EL (cell line): ENCODE measurements at regions not wholly inside any gene's neighbourhood (a gene's known extent, or its start where the extent isn't known, plus 50 kb on each side); places are given as distances from the start of the nearest gene placed in this dataset.

Experiments
- DNase-seq: peaks from one replicate; pipeline ENCODE4 v3.0.0-alpha.2; 2016

GRCh38 chr21:21730512-21730911 lies 732.3 kb downstream of the NCAM2 start:
- peak; percentile 13 for DNase-seq

- DNase-seq, result no peak
These were observed 733.4 kb downstream of the NCAM2 start for GRCh38 chr21:21731626-21732025.

GRCh38 chr21:21734088-21734487 lies 735.9 kb downstream of the NCAM2 start:
- no peak for DNase-seq

- no peak for DNase-seq
These were observed 739.0 kb downstream of the NCAM2 start for GRCh38 chr21:21737186-21737585.

GRCh38 chr21:21740207-21740606 lies 742.0 kb downstream of the NCAM2 start:
- DNase-seq, result peak; percentile 68

- peak; percentile 53 for DNase-seq
These were observed 752.1 kb downstream of the NCAM2 start for GRCh38 chr21:21750124-21750825.

GRCh38 chr21:21751286-21751685 lies 753.1 kb downstream of the NCAM2 start:
- no peak for DNase-seq

- DNase-seq, result no peak
These were observed 764.6 kb downstream of the NCAM2 start for GRCh38 chr21:21762855-21763254.

GRCh38 chr21:21764281-21764680 lies 766.1 kb downstream of the NCAM2 start:
- no peak for DNase-seq

GRCh38 chr21:21767276-21767675 lies 769.1 kb downstream of the NCAM2 start:
- DNase-seq, result no peak

GRCh38 chr21:21788591-21788990 lies 790.4 kb downstream of the NCAM2 start:
- no peak for DNase-seq

- DNase-seq, result no peak
These were observed 803.7 kb downstream of the NCAM2 start for GRCh38 chr21:21801921-21802320.

GRCh38 chr21:21806711-21807597 lies 808.7 kb downstream of the NCAM2 start:
- DNase-seq, result no peak

GRCh38 chr21:21807598-21807903 lies 809.3 kb downstream of the NCAM2 start:
- no peak for DNase-seq

GRCh38 chr21:21813289-21813688 lies 815.1 kb downstream of the NCAM2 start:
- no peak for DNase-seq

GRCh38 chr21:21813934-21814333 lies 815.7 kb downstream of the NCAM2 start:
- DNase-seq, result no peak

GRCh38 chr21:21816778-21817177 lies 818.6 kb downstream of the NCAM2 start:
- no peak for DNase-seq

GRCh38 chr21:21818898-21819297 lies 820.7 kb downstream of the NCAM2 start:
- no peak for DNase-seq

GRCh38 chr21:21828130-21828529 lies 829.9 kb downstream of the NCAM2 start:
- DNase-seq, result no peak

- DNase-seq, result no peak
These were observed 832.8 kb downstream of the NCAM2 start for GRCh38 chr21:21831036-21831435.

GRCh38 chr21:21845901-21846300 lies 847.7 kb downstream of the NCAM2 start:
- no peak for DNase-seq

- no peak for DNase-seq
These were observed 853.0 kb downstream of the NCAM2 start for GRCh38 chr21:21851205-21851604.

GRCh38 chr21:21851657-21852056 lies 853.4 kb downstream of the NCAM2 start:
- DNase-seq, result peak; percentile 8
